Thymus (tissue), 11 donors: ENCODE measurements at regions not wholly inside any gene's neighbourhood (a gene's known extent, or its start where the extent isn't known, plus 50 kb on each side); places are given as distances from the start of the nearest gene placed in this dataset.

ENCODE experiments used
- DNase-seq, 9 donors: peaks; one replicate each; pipeline ENCODE4 v3.0.0-alpha.2; 2013; ENCODE audit warnings: low spot score in 9 of 9, low read depth in 6 of 9, missing footprints in 1 of 9
- H3K27ac ChIP-seq, 2 donors: one replicate each; pipeline ENCODE4 v1.5.1; 2013; ENCODE audit warnings: control low read depth in 1 of 2, low read depth in 1 of 2, low read length in 1 of 2, mild to moderate bottlenecking in 1 of 2, moderate library complexity in 1 of 2
- H3K27me3 ChIP-seq, 2 donors: one replicate each; pipeline ENCODE4 v1.5.1; 2013; ENCODE audit warnings: low read length in 1 of 2; ENCODE audit not compliant: control insufficient read depth in 2 of 2, insufficient read depth in 1 of 2
- H3K36me3 ChIP-seq, 2 donors: one replicate each; pipeline ENCODE4 v1.5.1; 2013; ENCODE audit warnings: low read length in 1 of 2, mild to moderate bottlenecking in 1 of 2, moderate library complexity in 1 of 2; ENCODE audit not compliant: control insufficient read depth in 2 of 2, insufficient read depth in 2 of 2
- H3K4me1 ChIP-seq, 2 donors: one replicate each; pipeline ENCODE4 v1.5.1; 2013; ENCODE audit warnings: low read length in 2 of 2; ENCODE audit not compliant: control insufficient read depth in 2 of 2, insufficient read depth in 2 of 2
- H3K4me3 ChIP-seq, 2 donors: one replicate each; pipeline ENCODE4 v1.5.1; 2013; ENCODE audit warnings: low read length in 2 of 2, control low read depth in 1 of 2, mild to moderate bottlenecking in 1 of 2
- H3K9me3 ChIP-seq, 2 donors: one replicate each; pipeline ENCODE4 v1.5.1; 2013; ENCODE audit warnings: low read length in 1 of 2, mild to moderate bottlenecking in 1 of 2; ENCODE audit not compliant: control insufficient read depth in 2 of 2, insufficient read depth in 1 of 2
- WGBS: extraction: QIAGEN DNeasy Blood & Tissue Kit; methylation state at CpG from one replicate; pipeline ENCODE4 v1.1.7; 2013; 5-methylcytosine and 5-hydroxymethylcytosine counted together
- donor health status: healthy.

GRCh38 chr1:75083848-75084514, 50.2 kb upstream of the LHX8 start:
- no peaks in the 10 kb centered on the region for H3K9me3 ChIP-seq
- 67% methylated on average over 4 of the region's 4 CpGs for WGBS
- H3K36me3 ChIP-seq: no peaks in the 10 kb centered on the region
- no peaks in the 10 kb centered on the region for H3K4me1 ChIP-seq
- H3K27ac ChIP-seq: no peak overlapping the region
- DNase-seq: no peak
- H3K4me3 ChIP-seq: no peak overlapping the region
- H3K27me3 ChIP-seq: no peaks in the 10 kb centered on the region
